ENCODE measurements at regions not wholly inside any gene's neighbourhood (a gene's known extent, or its start where the extent isn't known, plus 50 kb on each side); places are given as distances from the start of the nearest gene placed in this dataset.

- Histone ChIP-seq H3K4me1 (ENCODE audit: insufficient read depth) (no peaks in the 10 kb centered on the region), H3F3A (replicated peaks; ENCODE audit: low read depth) (no peaks in the 10 kb centered on the region), H4K20me1 (replicated peaks; ENCODE audit: insufficient read depth) (no peaks in the 10 kb centered on the region), H2AFZ (no peak overlapping the region), H3K79me2 (replicated peaks; ENCODE audit: insufficient read depth) (no peaks in the 10 kb centered on the region), H3K27ac (ENCODE audit: low read depth) (no peak overlapping the region), H3K36me3 (ENCODE audit: insufficient read depth) (no peaks in the 10 kb centered on the region; the same call in none of the 2 replicates), H3K27me3 (ENCODE audit: insufficient read depth) (no peaks in the 10 kb centered on the region), H3K9me2 (ENCODE audit: insufficient read depth) (0 out of 2 replicates have a peak, but pooled peaks cover 5% of the 10 kb centered on the region), H3K4me2 (no peak overlapping the region), H3K4me3 (no peak overlapping the region)
- ATAC-seq (no peak), DNase-seq (ENCODE audit: low spot score) (no peak)
- peaks cover 21% of the 10 kb centered on the region; the same call in 2 of the 3 replicates for H3K9me3 Mint-ChIP-seq
- no peaks in the 10 kb centered on the region for H3K4me1 Mint-ChIP-seq
- TF ChIP-seq EZH2 (IDR thresholded peaks at IDR 0.05; ENCODE audit: low read depth, unreplicated experiment) (no peak), REST (IDR thresholded peaks at IDR 0.05; ENCODE audit: unreplicated experiment) (no peak), CREB1 (CRISPR knock-in tag; IDR thresholded peaks at IDR 0.05; ENCODE audit: low read depth) (no peak), ZNF114 (CRISPR knock-in tag; IDR thresholded peaks at IDR 0.05) (no peak), NANOG (IDR thresholded peaks at IDR 0.05; ENCODE audit: borderline replicate concordance) (no peak), CTCF (conservative IDR thresholded peaks at IDR 0.05; ENCODE audit: low read depth in 2 of 2) (no peak), EZH2phosphoT487 (IDR thresholded peaks at IDR 0.05; ENCODE audit: unreplicated experiment) (no peak), STAT1 (IDR thresholded peaks at IDR 0.05; ENCODE audit: unreplicated experiment) (no peak), JUNB (IDR thresholded peaks at IDR 0.05; ENCODE audit: unreplicated experiment) (no peak), ZNF331 (CRISPR knock-in tag; IDR thresholded peaks at IDR 0.05; ENCODE audit: low read depth) (no peak), POLR2AphosphoS5 (IDR thresholded peaks at IDR 0.05; ENCODE audit: low read depth) (no peak)
- TF ChIP-seq, protein P1, sequence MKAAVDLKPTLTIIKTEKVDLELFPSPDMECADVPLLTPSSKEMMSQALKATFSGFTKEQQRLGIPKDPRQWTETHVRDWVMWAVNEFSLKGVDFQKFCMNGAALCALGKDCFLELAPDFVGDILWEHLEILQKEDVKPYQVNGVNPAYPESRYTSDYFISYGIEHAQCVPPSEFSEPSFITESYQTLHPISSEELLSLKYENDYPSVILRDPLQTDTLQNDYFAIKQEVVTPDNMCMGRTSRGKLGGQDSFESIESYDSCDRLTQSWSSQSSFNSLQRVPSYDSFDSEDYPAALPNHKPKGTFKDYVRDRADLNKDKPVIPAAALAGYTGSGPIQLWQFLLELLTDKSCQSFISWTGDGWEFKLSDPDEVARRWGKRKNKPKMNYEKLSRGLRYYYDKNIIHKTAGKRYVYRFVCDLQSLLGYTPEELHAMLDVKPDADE (IDR thresholded peaks at IDR 0.05) = no peak
- TF ChIP-seq, protein P2, sequence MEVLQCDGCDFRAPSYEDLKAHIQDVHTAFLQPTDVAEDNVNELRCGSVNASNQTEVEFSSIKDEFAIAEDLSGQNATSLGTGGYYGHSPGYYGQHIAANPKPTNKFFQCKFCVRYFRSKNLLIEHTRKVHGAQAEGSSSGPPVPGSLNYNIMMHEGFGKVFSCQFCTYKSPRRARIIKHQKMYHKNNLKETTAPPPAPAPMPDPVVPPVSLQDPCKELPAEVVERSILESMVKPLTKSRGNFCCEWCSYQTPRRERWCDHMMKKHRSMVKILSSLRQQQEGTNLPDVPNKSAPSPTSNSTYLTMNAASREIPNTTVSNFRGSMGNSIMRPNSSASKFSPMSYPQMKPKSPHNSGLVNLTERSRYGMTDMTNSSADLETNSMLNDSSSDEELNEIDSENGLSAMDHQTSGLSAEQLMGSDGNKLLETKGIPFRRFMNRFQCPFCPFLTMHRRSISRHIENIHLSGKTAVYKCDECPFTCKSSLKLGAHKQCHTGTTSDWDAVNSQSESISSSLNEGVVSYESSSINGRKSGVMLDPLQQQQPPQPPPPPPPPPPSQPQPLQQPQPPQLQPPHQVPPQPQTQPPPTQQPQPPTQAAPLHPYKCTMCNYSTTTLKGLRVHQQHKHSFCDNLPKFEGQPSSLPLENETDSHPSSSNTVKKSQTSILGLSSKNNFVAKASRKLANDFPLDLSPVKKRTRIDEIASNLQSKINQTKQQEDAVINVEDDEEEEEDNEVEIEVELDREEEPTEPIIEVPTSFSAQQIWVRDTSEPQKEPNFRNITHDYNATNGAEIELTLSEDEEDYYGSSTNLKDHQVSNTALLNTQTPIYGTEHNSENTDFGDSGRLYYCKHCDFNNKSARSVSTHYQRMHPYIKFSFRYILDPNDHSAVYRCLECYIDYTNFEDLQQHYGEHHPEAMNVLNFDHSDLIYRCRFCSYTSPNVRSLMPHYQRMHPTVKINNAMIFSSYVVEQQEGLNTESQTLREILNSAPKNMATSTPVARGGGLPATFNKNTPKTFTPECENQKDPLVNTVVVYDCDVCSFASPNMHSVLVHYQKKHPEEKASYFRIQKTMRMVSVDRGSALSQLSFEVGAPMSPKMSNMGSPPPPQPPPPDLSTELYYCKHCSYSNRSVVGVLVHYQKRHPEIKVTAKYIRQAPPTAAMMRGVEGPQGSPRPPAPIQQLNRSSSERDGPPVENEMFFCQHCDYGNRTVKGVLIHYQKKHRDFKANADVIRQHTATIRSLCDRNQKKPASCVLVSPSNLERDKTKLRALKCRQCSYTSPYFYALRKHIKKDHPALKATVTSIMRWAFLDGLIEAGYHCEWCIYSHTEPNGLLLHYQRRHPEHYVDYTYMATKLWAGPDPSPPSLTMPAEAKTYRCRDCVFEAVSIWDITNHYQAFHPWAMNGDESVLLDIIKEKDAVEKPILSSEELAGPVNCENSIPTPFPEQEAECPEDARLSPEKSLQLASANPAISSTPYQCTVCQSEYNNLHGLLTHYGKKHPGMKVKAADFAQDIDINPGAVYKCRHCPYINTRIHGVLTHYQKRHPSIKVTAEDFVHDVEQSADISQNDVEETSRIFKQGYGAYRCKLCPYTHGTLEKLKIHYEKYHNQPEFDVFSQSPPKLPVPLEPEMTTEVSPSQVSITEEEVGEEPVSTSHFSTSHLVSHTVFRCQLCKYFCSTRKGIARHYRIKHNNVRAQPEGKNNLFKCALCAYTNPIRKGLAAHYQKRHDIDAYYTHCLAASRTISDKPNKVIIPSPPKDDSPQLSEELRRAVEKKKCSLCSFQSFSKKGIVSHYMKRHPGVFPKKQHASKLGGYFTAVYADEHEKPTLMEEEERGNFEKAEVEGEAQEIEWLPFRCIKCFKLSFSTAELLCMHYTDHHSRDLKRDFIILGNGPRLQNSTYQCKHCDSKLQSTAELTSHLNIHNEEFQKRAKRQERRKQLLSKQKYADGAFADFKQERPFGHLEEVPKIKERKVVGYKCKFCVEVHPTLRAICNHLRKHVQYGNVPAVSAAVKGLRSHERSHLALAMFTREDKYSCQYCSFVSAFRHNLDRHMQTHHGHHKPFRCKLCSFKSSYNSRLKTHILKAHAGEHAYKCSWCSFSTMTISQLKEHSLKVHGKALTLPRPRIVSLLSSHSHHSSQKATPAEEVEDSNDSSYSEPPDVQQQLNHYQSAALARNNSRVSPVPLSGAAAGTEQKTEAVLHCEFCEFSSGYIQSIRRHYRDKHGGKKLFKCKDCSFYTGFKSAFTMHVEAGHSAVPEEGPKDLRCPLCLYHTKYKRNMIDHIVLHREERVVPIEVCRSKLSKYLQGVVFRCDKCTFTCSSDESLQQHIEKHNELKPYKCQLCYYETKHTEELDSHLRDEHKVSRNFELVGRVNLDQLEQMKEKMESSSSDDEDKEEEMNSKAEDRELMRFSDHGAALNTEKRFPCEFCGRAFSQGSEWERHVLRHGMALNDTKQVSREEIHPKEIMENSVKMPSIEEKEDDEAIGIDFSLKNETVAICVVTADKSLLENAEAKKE (CRISPR knock-in tag; IDR thresholded peaks at IDR 0.05) = no peak
- H3K27me3 Mint-ChIP-seq (ENCODE audit: insufficient read depth, low read depth, poor library complexity) = no peaks in the 10 kb centered on the region
- no peak overlapping the region for H3K4me3 Mint-ChIP-seq
- no peak overlapping the region for H3K27ac Mint-ChIP-seq
- no peaks in the 10 kb centered on the region; the same call in 2 of the 3 replicates for H3K36me3 Mint-ChIP-seq (ENCODE audit: low read depth)
Observed at GRCh38 chr5:172525307-172525995, 71.1 kb upstream of the SH3PXD2B start.
